SK-N-SH treated with all-trans-retinoic acid at 6 μM for 48 hours (cell line): ENCODE measurements at regions not wholly inside any gene's neighbourhood (a gene's known extent, or its start where the extent isn't known, plus 50 kb on each side); places are given as distances from the start of the nearest gene placed in this dataset.

Experiments used
- ATAC-seq: fragments of 200-7000 bp; cut with Tn5 transposase; 3 replicates; pipeline ENCODE4 v1.9.1; 2020; ENCODE audit warnings: mild to moderate bottlenecking, moderate library complexity
- BACH2 ChIP-seq: fragments of 250-450 bp; sonication (Bioruptor Pico); IDR thresholded peaks from 2 replicates; pipeline ENCODE4 v1.9.0; 2021; ENCODE audit warnings: mild to moderate bottlenecking, borderline replicate concordance
- CSDC2 ChIP-seq: fragments of 250-450 bp; sonication (Bioruptor Pico); IDR thresholded peaks from 2 replicates; pipeline ENCODE4 v1.5.0; 2020; ENCODE audit warnings: mild to moderate bottlenecking, moderate library complexity
- GLIS3 ChIP-seq: fragments of 250-450 bp; sonication (Bioruptor Pico); IDR thresholded peaks from 2 replicates; pipeline ENCODE4 v1.5.0; 2020; ENCODE audit warnings: mild to moderate bottlenecking, moderate library complexity
- ISL1 ChIP-seq: fragments of 250-450 bp; sonication (Bioruptor Pico); IDR thresholded peaks from 2 replicates; pipeline ENCODE4 v2.1.2; 2022; ENCODE audit warnings: mild to moderate bottlenecking, moderate library complexity
- OSR1 ChIP-seq: fragments of 250-450 bp; sonication (Bioruptor Pico); IDR thresholded peaks from 2 replicates; pipeline ENCODE4 v1.8.0; 2022; ENCODE audit warnings: moderate library complexity, mild to moderate bottlenecking, inconsistent platforms
- PPARA ChIP-seq: fragments of 250-450 bp; sonication (Bioruptor Pico); IDR thresholded peaks from 2 replicates; pipeline ENCODE4 v1.5.0; 2020; ENCODE audit warnings: mild to moderate bottlenecking, borderline replicate concordance
- RARB ChIP-seq: fragments of 250-450 bp; sonication (Bioruptor Pico); IDR thresholded peaks from 2 replicates; pipeline ENCODE4 v1.8.0; 2021; ENCODE audit warnings: mild to moderate bottlenecking, moderate library complexity
- SNAI2 ChIP-seq: fragments of 250-450 bp; sonication (Bioruptor Pico); IDR thresholded peaks from 2 replicates; pipeline ENCODE4 v1.5.0; 2020; ENCODE audit warnings: mild to moderate bottlenecking, moderate library complexity
- TCF4 ChIP-seq: fragments of 250-450 bp; sonication (Bioruptor Pico); IDR thresholded peaks from 2 replicates; pipeline ENCODE4 v1.8.0; 2021; ENCODE audit warnings: mild to moderate bottlenecking, moderate library complexity, borderline replicate concordance
- TOX ChIP-seq: fragments of 250-450 bp; sonication (Bioruptor Pico); IDR thresholded peaks from 2 replicates; pipeline ENCODE4 v1.8.0; 2021; ENCODE audit warnings: mild to moderate bottlenecking, moderate library complexity, borderline replicate concordance
- ZFP3 ChIP-seq: fragments of 250-450 bp; sonication (Bioruptor Pico); IDR thresholded peaks from 2 replicates; pipeline ENCODE4 v1.5.0; 2020; ENCODE audit warnings: mild to moderate bottlenecking, moderate library complexity
- ZNF565 ChIP-seq: fragments of 450-650 bp; formaldehyde crosslinking; conservative IDR thresholded peaks from 2 replicates; pipeline ENCODE4 v1.5.0; 2020; ENCODE audit warnings: low read depth, mild to moderate bottlenecking, moderate library complexity
- ZNF70 ChIP-seq: fragments of 450-650 bp; formaldehyde crosslinking; IDR thresholded peaks from 2 replicates; pipeline ENCODE4 v1.5.0; 2020; ENCODE audit warnings: mild to moderate bottlenecking, moderate library complexity
- ZNF8 ChIP-seq: fragments of 450-650 bp; formaldehyde crosslinking; IDR thresholded peaks from 2 replicates; pipeline ENCODE4 v1.5.0; 2020; ENCODE audit warnings: mild to moderate bottlenecking, moderate library complexity
- TF ChIP-seq, protein P1 (sequence below): fragments of 250-450 bp; sonication (Bioruptor Pico); IDR thresholded peaks from 2 replicates; pipeline ENCODE4 v1.5.1; 2020; ENCODE audit warnings: low read depth, mild to moderate bottlenecking, moderate library complexity
- TF ChIP-seq, protein P2 (sequence below): fragments of 250-450 bp; sonication (Bioruptor Pico); IDR thresholded peaks from 2 replicates; pipeline ENCODE4 v1.8.0; 2021; ENCODE audit warnings: low read depth, mild to moderate bottlenecking, moderate library complexity, borderline replicate concordance
- TF ChIP-seq, protein P3 (sequence below): fragments of 250-450 bp; sonication (Bioruptor Pico); IDR thresholded peaks from 2 replicates; pipeline ENCODE4 v1.5.1; 2021; ENCODE audit warnings: mild to moderate bottlenecking, moderate library complexity
- TF ChIP-seq, protein P4 (sequence below): fragments of 250-450 bp; sonication (Bioruptor Pico); IDR thresholded peaks from 2 replicates; pipeline ENCODE4 v1.5.0; 2020; ENCODE audit warnings: mild to moderate bottlenecking, moderate library complexity
- TF ChIP-seq, protein P5 (sequence below): fragments of 250-450 bp; sonication (Bioruptor Pico); IDR thresholded peaks from 2 replicates; pipeline ENCODE4 v1.8.0; 2020; ENCODE audit warnings: mild to moderate bottlenecking, moderate library complexity, borderline replicate concordance

DNA sequence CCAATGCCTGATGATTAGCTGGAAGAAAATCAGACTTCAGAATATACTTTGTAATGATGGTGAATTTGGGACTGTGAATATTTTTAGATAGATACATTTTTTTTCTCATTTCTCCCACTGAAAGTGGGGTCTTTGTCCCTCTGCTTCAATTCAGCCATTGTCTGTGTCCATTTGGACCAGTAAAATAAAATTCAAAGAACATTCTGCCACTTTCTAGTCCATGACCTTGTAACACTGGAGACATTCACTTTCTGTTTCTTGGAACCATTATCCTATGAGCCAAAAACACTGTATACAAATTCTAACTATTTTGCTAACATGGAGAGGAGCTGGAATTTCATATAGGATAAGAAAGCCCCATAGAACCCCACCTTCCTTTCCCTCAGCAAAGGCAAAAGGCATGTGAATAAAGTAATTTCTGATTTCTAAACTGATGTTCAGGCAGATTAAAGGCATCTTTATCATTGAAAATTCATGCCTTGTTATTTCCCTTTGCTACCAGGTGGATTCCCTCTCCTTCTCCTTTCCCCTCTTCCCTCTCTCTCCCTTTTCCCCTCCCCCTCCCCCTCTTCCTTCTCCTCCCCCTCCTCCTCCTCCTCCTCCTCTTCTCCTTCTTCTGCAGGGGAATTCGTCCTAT, 2010.4 kb upstream of the LRRTM1 start:
- ATAC-seq, result no peak
- TF ChIP-seq PPARA (CRISPR knock-in tag), result no peak
- TF ChIP-seq GLIS3 (CRISPR knock-in tag), result no peak
- TF ChIP-seq SNAI2 (CRISPR knock-in tag), result no peak
- no peak for TF ChIP-seq ZNF8
- TF ChIP-seq, protein P1, sequence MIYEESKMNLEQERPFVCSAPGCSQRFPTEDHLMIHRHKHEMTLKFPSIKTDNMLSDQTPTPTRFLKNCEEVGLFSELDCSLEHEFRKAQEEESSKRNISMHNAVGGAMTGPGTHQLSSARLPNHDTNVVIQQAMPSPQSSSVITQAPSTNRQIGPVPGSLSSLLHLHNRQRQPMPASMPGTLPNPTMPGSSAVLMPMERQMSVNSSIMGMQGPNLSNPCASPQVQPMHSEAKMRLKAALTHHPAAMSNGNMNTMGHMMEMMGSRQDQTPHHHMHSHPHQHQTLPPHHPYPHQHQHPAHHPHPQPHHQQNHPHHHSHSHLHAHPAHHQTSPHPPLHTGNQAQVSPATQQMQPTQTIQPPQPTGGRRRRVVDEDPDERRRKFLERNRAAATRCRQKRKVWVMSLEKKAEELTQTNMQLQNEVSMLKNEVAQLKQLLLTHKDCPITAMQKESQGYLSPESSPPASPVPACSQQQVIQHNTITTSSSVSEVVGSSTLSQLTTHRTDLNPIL (CRISPR knock-in tag), result no peak
- TF ChIP-seq, protein P2, sequence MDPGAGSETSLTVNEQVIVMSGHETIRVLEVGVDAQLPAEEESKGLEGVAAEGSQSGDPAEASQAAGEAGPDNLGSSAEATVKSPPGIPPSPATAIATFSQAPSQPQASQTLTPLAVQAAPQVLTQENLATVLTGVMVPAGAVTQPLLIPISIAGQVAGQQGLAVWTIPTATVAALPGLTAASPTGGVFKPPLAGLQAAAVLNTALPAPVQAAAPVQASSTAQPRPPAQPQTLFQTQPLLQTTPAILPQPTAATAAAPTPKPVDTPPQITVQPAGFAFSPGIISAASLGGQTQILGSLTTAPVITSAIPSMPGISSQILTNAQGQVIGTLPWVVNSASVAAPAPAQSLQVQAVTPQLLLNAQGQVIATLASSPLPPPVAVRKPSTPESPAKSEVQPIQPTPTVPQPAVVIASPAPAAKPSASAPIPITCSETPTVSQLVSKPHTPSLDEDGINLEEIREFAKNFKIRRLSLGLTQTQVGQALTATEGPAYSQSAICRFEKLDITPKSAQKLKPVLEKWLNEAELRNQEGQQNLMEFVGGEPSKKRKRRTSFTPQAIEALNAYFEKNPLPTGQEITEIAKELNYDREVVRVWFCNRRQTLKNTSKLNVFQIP (CRISPR knock-in tag), result no peak
- no peak for TF ChIP-seq BACH2 (CRISPR knock-in tag)
- TF ChIP-seq, protein P3, sequence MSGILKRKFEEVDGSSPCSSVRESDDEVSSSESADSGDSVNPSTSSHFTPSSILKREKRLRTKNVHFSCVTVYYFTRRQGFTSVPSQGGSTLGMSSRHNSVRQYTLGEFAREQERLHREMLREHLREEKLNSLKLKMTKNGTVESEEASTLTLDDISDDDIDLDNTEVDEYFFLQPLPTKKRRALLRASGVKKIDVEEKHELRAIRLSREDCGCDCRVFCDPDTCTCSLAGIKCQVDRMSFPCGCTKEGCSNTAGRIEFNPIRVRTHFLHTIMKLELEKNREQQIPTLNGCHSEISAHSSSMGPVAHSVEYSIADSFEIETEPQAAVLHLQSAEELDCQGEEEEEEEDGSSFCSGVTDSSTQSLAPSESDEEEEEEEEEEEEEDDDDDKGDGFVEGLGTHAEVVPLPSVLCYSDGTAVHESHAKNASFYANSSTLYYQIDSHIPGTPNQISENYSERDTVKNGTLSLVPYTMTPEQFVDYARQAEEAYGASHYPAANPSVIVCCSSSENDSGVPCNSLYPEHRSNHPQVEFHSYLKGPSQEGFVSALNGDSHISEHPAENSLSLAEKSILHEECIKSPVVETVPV (CRISPR knock-in tag), result no peak
- TF ChIP-seq, protein P4, sequence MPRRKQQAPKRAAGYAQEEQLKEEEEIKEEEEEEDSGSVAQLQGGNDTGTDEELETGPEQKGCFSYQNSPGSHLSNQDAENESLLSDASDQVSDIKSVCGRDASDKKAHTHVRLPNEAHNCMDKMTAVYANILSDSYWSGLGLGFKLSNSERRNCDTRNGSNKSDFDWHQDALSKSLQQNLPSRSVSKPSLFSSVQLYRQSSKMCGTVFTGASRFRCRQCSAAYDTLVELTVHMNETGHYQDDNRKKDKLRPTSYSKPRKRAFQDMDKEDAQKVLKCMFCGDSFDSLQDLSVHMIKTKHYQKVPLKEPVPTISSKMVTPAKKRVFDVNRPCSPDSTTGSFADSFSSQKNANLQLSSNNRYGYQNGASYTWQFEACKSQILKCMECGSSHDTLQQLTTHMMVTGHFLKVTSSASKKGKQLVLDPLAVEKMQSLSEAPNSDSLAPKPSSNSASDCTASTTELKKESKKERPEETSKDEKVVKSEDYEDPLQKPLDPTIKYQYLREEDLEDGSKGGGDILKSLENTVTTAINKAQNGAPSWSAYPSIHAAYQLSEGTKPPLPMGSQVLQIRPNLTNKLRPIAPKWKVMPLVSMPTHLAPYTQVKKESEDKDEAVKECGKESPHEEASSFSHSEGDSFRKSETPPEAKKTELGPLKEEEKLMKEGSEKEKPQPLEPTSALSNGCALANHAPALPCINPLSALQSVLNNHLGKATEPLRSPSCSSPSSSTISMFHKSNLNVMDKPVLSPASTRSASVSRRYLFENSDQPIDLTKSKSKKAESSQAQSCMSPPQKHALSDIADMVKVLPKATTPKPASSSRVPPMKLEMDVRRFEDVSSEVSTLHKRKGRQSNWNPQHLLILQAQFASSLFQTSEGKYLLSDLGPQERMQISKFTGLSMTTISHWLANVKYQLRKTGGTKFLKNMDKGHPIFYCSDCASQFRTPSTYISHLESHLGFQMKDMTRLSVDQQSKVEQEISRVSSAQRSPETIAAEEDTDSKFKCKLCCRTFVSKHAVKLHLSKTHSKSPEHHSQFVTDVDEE (CRISPR knock-in tag), result no peak
- no peak for TF ChIP-seq TOX (CRISPR knock-in tag)
- no peak for TF ChIP-seq ZFP3 (CRISPR knock-in tag)
- no peak for TF ChIP-seq ISL1 (CRISPR knock-in tag)
- no peak for TF ChIP-seq CSDC2 (CRISPR knock-in tag)
- TF ChIP-seq ZNF70, result no peak
- TF ChIP-seq RARB (CRISPR knock-in tag), result no peak
- TF ChIP-seq OSR1, result no peak
- TF ChIP-seq, all 23 proteins: peak for 0

DNA sequence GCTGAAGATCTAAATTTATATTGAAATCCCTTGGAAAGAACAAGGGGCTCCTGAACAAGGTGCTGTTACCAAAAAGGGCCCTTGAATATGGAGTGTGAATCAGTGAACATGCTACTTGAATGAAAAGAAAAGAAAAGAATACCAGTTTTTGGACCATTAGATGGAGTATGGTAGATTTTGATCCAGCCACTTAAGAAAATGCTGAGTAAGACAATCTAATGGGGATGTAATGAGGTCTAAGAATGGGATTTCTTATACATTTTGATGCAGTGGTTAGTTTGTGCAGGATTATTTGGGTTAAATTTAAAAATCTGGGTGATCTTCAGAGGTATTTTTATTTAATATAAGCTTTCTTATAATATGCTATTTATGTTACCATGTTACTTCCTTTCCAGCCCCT, 2003.0 kb upstream of the LRRTM1 start:
- ATAC-seq, result no peak
- no peak for TF ChIP-seq SNAI2 (CRISPR knock-in tag)

DNA sequence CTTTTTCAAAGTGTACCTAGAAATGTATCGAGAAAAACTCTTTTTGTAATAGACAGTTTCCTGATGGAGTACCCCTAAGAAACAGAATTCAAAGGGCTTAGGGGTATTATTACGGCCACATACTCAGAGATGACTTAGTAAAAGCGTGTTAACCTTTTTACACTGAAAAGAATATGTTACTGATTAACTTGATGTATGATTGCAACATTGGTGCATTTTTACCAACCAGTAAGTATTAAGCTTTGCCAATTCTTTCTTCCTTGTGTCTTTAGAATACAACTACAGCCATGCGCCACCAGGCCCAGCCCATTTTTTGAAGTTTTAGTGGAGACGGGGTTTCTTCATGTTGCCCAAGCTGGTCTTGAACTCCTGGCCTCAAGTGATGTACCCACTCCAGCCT, 1997.0 kb upstream of the LRRTM1 start:
- TF ChIP-seq RARB (CRISPR knock-in tag) (no peak), TCF4 (CRISPR knock-in tag) (no peak), ISL1 (CRISPR knock-in tag) (no peak), CSDC2 (CRISPR knock-in tag) (no peak), ZNF565 (CRISPR knock-in tag) (no peak)
- TF ChIP-seq, protein P1 (CRISPR knock-in tag), result no peak
- TF ChIP-seq, protein P5, sequence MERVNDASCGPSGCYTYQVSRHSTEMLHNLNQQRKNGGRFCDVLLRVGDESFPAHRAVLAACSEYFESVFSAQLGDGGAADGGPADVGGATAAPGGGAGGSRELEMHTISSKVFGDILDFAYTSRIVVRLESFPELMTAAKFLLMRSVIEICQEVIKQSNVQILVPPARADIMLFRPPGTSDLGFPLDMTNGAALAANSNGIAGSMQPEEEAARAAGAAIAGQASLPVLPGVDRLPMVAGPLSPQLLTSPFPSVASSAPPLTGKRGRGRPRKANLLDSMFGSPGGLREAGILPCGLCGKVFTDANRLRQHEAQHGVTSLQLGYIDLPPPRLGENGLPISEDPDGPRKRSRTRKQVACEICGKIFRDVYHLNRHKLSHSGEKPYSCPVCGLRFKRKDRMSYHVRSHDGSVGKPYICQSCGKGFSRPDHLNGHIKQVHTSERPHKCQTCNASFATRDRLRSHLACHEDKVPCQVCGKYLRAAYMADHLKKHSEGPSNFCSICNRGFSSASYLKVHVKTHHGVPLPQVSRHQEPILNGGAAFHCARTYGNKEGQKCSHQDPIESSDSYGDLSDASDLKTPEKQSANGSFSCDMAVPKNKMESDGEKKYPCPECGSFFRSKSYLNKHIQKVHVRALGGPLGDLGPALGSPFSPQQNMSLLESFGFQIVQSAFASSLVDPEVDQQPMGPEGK (CRISPR knock-in tag), result no peak
- TF ChIP-seq, protein P3 (CRISPR knock-in tag), result no peak
- TF ChIP-seq, protein P2 (CRISPR knock-in tag), result no peak
- no peak for ATAC-seq
